K562 (cell line): ENCODE measurements at regions not wholly inside any gene's neighbourhood (a gene's known extent, or its start where the extent isn't known, plus 50 kb on each side); places are given as distances from the start of the nearest gene placed in this dataset.

Source experiments
- CC2D1A ChIP-seq: fragments of 450-650 bp; IDR thresholded peaks from 2 replicates; pipeline ENCODE4 v1.6.1; 2017; ENCODE audit warnings: mild to moderate bottlenecking
- CEBPG ChIP-seq, 3 experiments: fragments of 200-800 bp in 1 of 3; sonication (Bioruptor generic) in 1 of 3; sonication (generic) in 1 of 3; formaldehyde crosslinking in 1 of 3; IDR thresholded peaks in 2 of 3; conservative IDR thresholded peaks in 1 of 3; 2 replicates each; pipeline versions ENCODE4 v1.6.1 to v1.8.0; 2016 to 2022; ENCODE audit warnings: missing compliant biosample characterization in 2 of 3, missing genetic modification characterization in 2 of 3, mild to moderate bottlenecking in 1 of 3, missing genetic modification reagents in 1 of 3
- ESRRA ChIP-seq: fragments of 450-650 bp; IDR thresholded peaks from 2 replicates; pipeline ENCODE4 v1.6.1; 2014; ENCODE audit warnings: low read depth, mild to moderate bottlenecking, moderate library complexity, borderline replicate concordance
- MIER1 ChIP-seq: fragments of 450-650 bp; IDR thresholded peaks from 2 replicates; pipeline ENCODE4 v1.6.1; 2016; ENCODE audit warnings: antibody characterized with exemption, mild to moderate bottlenecking, low read depth
- NRF1 ChIP-seq, 2 experiments: fragments of 450-650 bp; IDR thresholded peaks in 1 of 2; conservative IDR thresholded peaks in 1 of 2; 2 replicates each; pipeline ENCODE4 v1.6.1; 2014; ENCODE audit warnings: mild to moderate bottlenecking in 2 of 2
- STAT6 ChIP-seq: sonication (generic); formaldehyde crosslinking; IDR thresholded peaks from 2 replicates; pipeline ENCODE4 v1.8.1; 2023; ENCODE audit warnings: mild to moderate bottlenecking, missing genetic modification reagents
- ZNF274 ChIP-seq: IDR thresholded peaks from 2 replicates; pipeline ENCODE4 v1.6.1; 2011; ENCODE audit warnings: low read depth, mild to moderate bottlenecking, low read length, moderate library complexity, borderline replicate concordance
- TF ChIP-seq, protein P1 (sequence below), 2 experiments: fragments of 450-650 bp in 1 of 2; IDR thresholded peaks; 2 replicates each; pipeline ENCODE4 v1.6.1; 2011 to 2017; ENCODE audit warnings: low read depth in 2 of 2, antibody characterized with exemption in 1 of 2, borderline replicate concordance in 1 of 2, low read length in 1 of 2, mild to moderate bottlenecking in 1 of 2, mixed read lengths in 1 of 2; ENCODE audit not compliant: control insufficient read depth in 1 of 2
- TF ChIP-seq, protein P2 (sequence below): fragments of 250-450 bp; sonication (Bioruptor Pico); IDR thresholded peaks from 2 replicates; pipeline ENCODE4 v1.4.0; 2020

GRCh38 chr6:27795697-27796494 lies 116.3 kb downstream of the OR2B2 start (continued):
- TF ChIP-seq MIER1, result no peak
- TF ChIP-seq STAT6, result 0 out of 2 replicates have a peak, but pooled peaks have one; percentile 11
- TF ChIP-seq, protein P1, sequence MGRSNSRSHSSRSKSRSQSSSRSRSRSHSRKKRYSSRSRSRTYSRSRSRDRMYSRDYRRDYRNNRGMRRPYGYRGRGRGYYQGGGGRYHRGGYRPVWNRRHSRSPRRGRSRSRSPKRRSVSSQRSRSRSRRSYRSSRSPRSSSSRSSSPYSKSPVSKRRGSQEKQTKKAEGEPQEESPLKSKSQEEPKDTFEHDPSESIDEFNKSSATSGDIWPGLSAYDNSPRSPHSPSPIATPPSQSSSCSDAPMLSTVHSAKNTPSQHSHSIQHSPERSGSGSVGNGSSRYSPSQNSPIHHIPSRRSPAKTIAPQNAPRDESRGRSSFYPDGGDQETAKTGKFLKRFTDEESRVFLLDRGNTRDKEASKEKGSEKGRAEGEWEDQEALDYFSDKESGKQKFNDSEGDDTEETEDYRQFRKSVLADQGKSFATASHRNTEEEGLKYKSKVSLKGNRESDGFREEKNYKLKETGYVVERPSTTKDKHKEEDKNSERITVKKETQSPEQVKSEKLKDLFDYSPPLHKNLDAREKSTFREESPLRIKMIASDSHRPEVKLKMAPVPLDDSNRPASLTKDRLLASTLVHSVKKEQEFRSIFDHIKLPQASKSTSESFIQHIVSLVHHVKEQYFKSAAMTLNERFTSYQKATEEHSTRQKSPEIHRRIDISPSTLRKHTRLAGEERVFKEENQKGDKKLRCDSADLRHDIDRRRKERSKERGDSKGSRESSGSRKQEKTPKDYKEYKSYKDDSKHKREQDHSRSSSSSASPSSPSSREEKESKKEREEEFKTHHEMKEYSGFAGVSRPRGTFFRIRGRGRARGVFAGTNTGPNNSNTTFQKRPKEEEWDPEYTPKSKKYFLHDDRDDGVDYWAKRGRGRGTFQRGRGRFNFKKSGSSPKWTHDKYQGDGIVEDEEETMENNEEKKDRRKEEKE (IDR thresholded peaks at IDR 0.05; ENCODE audit: borderline replicate concordance in 1 of 2, control insufficient read depth in 1 of 2, low read depth in 2 of 2, low read length in 1 of 2), result 0 out of 4 replicates have a peak, but pooled peaks of 1 of the 2 experiments have one; percentile 81
- peak; percentile 49; the same call in 1 of the 2 replicates for TF ChIP-seq CC2D1A
- TF ChIP-seq ZNF274, result peak; percentile 70; the same call in 1 of the 2 replicates
- no peak for TF ChIP-seq CEBPG (CRISPR knock-in tag; IDR thresholded peaks at IDR 0.05)
- peak in 1 of 2 experiments; percentile 45; a peak in 2 of 4 replicates for TF ChIP-seq CEBPG (tag; conservative IDR thresholded peaks at IDR 0.05 in 1 of 2, IDR thresholded peaks at IDR 0.05 in 1 of 2)
- no peak for TF ChIP-seq ESRRA
- TF ChIP-seq NRF1 (conservative IDR thresholded peaks at IDR 0.05 in 1 of 2, IDR thresholded peaks at IDR 0.05 in 1 of 2), result peak in 1 of 2 experiments; percentile 11; a peak in 1 of 4 replicates
- TF ChIP-seq, protein P2, sequence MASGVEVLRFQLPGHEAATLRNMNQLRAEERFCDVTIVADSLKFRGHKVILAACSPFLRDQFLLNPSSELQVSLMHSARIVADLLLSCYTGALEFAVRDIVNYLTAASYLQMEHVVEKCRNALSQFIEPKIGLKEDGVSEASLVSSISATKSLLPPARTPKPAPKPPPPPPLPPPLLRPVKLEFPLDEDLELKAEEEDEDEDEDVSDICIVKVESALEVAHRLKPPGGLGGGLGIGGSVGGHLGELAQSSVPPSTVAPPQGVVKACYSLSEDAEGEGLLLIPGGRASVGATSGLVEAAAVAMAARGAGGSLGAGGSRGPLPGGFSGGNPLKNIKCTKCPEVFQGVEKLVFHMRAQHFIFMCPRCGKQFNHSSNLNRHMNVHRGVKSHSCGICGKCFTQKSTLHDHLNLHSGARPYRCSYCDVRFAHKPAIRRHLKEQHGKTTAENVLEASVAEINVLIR (CRISPR knock-in tag), result no peak
